SK-N-MC (cell line): ENCODE measurements at regions not wholly inside any gene's neighbourhood (a gene's known extent, or its start where the extent isn't known, plus 50 kb on each side); places are given as distances from the start of the nearest gene placed in this dataset.

Source experiments
- EZH2 ChIP-seq: fragments of 200-600 bp; sonication (generic); IDR thresholded peaks from one replicate; pipeline ENCODE4 v1.6.1; 2017; ENCODE audit warnings: antibody characterized with exemption
- FOXP2 ChIP-seq: optimal IDR thresholded peaks from 2 replicates; pipeline ENCODE3; 2011; ENCODE audit warnings: mild to moderate bottlenecking, moderate library complexity; ENCODE audit not compliant: insufficient read depth; ENCODE audit errors: extremely low read length, control extremely low read depth
- POLR2AphosphoS5 ChIP-seq: IDR thresholded peaks from 2 replicates; pipeline ENCODE4 v1.6.1; 2012; ENCODE audit warnings: mild to moderate bottlenecking, low read depth, low read length, borderline replicate concordance

GRCh38 chr2:221655300-221655699, 83.2 kb upstream of the EPHA4 start:
- TF ChIP-seq FOXP2 (no peak), POLR2AphosphoS5 (no peak), EZH2 (no peak)
